NAMALWA (cell line): ENCODE measurements at regions not wholly inside any gene's neighbourhood (a gene's known extent, or its start where the extent isn't known, plus 50 kb on each side); places are given as distances from the start of the nearest gene placed in this dataset.

Experiments used
- DNase-seq: peaks from one replicate; pipeline ENCODE4 v3.0.0-alpha.2; 2015; ENCODE audit warnings: low spot score

DNA sequence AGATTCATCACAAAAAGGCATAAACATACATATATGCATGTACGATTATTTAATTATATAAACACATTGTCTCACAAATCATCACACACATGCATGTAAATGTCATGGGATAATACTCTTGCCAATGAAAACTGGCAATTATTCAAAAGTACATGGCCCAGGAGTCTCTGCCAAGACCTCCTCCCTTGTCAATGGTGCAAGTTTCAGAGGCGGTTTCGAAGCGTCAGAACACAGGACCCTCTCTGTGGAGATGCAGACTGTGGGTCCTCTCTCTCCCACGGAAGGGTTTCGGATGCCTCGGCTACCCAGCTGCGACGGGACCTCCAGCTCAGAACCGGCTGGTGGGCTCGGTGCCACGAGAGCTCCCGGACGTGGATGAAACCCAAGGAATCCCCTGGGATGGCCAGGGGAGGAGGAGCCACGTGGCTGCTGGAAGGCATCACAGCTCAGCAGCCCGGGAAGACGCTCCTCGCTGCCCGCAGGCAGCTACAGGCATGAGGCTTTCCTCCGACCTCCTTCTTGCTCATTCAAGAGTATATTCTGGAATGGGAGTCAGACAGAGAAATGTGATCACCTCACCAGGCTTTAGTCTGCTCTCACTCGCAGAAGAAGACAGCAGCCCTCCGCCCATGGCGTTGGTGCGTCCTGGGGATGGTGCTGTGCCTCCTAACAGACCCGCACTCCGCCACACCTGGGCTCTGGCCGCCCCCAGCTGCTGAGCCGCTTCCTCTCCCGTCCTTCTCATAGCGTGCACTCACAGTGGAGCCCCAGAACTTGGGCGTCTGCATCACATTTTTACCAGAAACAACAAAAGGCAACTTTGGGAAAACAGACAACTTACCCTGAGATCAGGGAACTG is 308.8 kb downstream of the IRX2 start:
- no peak for DNase-seq

DNA sequence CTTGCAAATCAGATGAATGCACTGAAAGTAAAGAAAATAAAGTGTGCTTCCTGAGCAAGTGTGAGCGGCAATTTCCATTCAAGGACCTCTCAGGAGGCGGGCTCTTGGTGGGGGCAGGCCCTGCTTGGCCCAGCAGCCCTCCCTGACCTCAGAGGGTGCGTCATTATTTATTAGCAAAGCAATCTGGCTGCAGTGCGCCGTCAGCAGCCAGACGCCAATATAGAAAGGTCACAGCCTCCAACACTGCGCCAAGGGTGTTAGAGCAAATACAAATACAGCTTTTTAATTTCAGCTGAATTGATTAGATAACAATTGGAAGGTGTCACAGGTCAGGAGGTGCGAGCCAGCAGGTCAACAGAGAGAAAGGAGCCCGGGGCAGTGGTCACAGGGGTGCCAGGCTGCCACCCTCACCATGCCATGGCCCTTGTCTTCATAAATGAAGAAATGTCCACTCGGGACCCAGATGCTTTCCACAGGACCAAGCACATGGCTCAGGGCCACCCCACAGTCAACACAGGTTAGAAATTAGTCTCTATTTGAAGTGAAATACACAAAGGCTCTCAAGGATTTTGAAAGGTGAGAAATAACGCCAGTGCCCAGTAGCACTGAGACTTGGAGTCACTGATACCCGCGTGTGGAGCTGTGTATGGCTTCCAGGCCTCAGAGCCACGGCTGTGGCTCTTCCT is 309.8 kb downstream of the IRX2 start:
- DNase-seq, result no peak

DNA sequence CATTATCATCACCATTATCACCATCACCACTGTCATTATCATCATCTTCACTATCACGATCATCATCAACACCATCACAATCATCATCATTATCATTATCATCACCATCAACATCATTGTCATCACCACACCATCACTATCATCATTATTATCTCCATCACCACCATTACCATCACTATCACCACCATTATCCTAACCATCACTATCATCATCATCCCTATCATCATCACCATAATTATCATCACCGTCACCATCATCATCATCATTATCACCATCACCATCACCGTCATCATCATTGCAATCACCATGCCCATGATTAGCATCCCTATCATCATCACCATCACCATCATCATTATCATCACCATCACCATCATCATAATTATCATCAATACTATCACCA is 311.9 kb downstream of the IRX2 start:
- DNase-seq, result no peak

DNA sequence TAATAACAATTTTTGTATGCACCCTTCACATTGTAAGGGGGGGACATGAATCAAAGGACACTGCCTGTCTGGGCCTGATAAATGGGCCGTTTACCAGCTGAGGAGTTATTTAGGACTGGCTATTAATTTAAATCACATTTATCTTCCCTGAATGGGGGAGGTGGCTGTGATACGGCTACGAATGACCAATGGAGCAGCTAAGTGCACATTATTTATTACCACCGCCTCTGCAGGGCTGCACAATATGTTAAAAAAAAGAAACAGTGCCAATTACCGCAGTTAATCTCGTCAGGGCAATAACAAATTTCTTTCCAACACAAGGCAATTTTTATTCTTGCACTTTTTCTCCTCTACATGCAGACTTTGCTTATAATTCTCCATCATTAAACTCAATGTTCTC is 318.4 kb downstream of the IRX2 start:
- DNase-seq, result no peak

DNA sequence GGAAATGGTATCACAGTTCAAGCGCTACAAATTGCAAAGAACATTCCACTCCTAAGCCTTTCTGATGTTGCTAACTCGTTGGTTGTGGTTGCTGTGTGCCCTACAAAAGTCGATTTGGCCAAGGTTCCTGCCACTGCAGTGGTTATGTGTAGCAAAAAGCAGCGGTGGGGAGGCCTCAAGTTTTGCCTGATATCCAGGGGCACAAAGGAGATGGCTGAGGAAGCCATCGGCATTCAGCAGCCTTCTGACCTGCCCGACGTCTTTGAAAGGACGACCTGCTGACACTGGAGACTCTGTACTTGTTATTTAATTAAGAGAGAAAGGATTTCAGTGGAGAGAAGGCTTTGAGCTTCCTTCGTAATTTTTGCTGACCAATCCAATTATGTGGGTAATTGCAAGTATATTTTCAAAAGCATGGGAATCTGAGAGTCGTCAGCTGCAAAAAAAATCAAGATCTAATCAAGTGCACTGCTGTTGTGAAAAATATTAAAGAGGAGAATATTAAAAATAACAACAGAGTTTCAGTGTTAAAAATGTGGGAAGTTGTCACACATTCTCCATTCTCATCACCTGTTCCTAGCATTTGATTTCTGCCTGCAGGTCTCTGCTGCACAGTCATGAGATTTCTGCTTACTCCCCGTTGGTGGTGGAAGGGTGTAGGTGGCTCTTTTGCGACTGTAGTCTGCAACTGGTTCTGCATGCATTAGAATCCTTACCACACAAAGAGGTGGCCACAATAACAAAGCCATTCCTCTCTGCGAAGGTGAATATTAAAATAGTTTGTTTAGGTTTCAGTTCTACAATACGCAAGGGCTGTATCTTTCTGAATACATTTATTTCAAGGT is 319.2 kb downstream of the IRX2 start:
- DNase-seq, result no peak

DNA sequence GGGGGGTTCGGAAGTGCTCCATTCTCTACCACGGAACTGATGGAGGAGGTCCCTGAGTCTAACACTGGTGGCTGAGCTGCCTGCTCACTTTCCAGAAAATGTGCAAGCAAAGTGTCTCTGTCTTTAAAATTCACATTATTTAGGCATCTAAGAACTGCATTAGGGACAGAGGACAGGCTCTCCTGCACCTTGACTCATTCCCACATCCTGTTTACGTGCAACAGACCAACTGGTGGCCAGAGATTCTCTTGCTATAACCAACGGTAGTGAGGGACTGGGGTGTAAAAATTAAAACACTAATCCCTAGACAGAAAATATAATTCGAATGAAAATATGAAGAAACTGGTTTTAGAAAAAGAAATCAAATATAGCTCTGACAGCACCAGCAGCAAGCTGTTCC is 320.9 kb downstream of the IRX2 start:
- no peak for DNase-seq

DNA sequence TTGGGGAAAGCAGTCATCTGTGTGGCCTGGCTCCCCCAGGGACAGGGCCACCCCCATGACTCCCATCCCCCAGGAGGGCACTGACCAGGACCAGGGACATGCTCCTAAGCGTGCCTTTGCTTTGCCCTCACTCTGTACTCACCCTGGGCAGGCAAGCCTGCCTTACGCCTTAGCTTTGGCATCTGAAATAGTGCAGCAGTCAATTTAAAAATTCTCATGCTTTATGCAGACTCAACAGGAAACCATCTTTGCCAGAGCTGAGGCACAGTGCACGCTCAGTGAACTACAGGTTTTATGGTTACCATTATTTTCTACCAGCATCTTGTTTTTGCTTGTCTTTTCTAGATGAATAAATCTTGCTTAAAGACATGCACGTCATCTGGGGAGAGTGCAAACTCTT is 323.5 kb downstream of the IRX2 start:
- no peak for DNase-seq

DNA sequence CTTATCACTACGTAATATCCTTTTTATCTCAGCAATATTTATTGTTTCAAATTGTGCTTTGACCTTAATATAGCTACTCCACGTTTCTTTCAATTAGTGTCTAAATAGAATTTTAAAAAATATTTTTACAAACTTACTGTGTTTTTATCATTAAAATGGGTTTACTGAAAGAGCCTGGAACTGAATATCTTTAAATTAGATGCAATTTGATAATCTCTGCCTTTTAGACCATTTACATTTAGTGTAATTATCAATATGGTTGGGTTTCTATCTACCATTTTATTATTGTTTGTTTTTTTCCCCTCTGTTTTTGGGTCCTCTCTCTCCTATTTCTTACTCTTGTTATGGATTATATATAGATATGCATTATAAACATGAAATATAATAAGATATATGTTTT is 327.8 kb downstream of the IRX2 start:
- no peak for DNase-seq

DNA sequence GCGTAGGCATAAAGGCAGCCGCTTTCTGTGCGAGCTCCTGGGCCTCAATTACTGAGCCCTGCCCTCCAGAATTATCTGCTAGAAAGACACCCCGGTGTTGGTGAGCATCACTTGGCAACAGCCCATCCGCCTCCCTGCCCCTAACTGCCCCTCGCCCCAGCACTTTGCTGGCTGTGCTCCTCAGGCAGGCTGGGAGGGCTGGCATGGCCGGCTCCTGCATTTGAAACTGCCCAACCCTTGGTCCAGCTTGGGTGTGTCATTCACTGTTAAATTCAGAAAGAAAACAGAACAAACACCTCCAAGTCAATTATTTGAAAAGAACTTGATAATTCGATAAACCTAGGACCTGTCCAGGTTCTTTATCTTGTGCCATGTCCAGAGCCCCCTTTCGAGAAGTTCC is 334.2 kb downstream of the IRX2 start:
- no peak for DNase-seq

DNA sequence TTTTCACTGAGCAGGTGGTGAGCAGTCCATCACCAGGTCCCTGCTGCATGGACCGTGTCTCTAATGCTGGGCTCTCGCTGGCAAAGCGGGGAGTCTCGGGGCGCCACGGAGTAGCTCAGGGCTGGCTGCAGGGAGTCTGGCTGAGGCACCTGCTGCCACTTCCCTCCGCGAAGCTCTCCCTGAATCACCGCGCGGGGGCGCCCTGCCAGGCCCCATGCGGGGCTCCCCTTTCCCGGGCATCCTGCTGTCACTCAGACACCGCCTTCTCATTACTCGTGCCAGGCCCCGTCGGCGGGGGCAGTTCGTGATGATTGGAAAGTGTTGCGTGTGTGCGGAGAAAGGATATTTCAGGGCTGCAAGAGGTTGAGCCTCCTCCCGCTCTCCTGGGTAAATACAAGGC is 335.8 kb downstream of the IRX2 start:
- DNase-seq, result peak; percentile 17

DNA sequence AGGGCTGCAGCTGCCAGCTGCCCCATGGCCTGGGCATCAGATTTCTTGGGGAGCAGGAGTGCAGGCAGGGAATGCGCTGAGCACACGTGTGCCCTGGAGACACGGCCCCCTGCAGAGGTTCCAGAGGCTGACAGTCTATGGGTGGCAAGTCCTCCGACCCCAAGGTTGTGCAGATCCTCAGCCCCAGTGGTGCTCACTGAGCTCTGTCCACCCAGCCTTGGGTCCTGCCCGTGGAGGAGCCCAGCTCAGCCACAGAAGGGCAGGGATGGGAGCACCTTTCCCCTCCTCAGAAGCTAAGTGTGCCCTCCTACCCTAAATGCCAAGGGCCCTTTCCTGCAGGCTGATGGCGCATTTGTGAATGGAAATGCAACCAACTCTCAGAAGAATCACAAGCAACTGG is 341.0 kb downstream of the IRX2 start:
- no peak for DNase-seq

DNA sequence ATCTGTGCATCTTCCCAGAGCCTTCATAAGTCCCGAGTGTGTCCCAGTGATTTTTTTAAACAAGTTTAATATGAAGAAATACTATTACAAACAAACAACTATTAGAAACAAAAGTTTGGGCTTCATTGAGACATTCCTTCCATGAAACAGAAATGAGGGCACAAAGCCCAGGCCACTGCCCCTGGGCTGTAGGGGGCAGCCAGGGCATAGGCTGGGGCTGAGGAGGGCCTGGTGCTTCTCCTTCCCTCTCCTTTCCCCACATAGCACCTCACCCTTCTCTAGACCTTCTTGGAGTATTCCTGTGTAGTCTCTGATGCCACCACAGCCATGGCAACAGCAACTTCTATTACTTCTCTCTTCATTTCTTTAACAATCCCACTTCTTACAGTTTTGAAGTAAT is 348.2 kb downstream of the IRX2 start:
- no peak for DNase-seq

DNA sequence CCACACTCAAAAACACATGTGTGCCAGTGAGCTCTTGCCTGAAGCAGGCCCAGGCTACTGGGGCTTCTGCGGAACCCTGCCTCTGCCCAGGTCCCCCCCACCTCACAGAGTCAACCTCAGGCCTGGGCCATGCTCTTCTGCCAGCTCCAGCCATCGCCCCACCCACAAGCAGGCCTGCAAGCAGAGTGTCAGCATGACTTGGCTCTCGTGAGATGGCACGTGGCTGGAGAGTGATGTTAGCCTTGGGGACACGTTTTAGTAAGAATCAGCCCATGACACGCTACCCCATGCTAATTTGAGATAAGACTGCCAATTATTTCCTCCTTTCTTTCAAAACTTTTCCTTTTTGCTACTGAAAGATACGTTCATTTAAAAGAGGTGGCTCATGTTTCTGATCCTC is 351.7 kb downstream of the IRX2 start:
- no peak for DNase-seq

DNA sequence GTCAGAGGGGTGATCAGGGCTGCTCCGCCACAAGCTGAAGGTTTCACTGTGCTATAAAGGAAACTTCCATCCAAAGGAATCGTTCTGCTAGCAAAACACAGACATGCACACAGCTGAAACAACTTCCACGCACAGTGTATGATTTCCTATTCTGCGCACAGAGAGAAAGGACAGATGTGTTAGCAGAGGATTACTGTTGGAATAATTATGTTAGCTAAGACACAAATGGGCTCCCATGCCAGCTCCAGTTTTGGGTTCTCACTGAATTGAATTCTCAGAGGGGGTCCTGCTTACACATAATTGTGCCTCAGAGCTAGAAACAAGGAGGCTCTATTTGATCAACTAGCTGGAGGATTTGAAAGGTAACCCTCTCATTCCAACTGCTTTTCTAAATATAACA is 352.4 kb downstream of the IRX2 start:
- DNase-seq, result no peak

DNA sequence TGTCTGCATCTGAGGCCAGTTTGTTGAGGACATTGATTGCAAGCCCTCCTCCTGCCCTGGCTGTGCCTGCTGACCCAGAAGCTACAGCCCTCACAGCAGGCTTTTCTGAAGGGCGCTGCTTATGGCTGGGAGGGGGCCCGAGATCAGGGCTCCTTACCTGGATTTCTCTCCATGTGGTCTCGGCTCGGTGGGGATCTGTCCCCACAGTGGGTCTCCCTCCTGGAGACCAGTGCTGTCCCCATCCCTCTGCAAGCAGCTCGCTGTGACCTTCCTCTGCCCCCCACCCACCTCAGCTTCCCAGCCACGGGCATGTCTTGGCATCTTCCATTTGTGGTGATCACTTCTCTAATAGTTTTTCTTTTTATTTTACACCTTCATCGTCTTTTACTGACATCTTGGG is 357.9 kb downstream of the IRX2 start:
- DNase-seq, result no peak

DNA sequence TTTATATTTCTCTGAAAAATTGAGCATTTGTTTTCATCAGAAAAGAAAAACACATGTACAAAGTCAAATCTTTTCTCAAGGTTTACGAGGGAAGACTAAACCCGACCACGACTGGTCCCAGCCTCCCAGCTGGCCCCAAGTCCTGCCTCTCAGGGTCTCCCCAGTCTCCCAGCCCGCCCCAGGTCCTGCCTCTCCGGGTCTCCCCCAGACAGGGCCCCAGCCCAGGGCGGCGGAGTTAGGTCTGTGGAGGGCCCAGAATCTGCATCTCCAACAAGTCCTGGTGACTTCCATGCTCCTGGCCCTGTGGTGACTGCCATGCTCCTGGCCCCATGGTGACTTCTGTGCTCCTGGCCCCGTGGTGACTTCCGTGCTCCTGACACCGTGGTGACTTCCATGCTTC is 359.9 kb downstream of the IRX2 start:
- DNase-seq, result no peak

DNA sequence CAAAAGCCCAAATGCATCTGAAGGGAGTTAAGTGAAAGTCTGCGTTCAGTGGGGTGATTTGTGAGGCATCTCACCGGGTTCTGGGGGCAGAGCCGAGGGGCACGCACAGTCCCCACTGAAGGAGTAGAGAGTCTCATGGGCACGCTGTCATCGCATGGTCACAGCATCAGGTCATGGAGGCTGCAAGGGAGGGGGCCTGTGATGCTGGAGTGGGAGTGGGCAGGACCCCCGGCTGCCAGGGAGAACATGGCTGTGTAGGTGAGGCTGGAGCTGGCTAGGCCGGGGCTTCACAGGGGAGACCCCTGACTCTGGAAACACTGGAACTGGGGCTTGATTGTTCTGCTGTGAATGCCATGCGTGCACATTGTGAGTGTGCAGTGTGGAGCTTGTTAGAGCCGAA is 360.5 kb downstream of the IRX2 start:
- no peak for DNase-seq

DNA sequence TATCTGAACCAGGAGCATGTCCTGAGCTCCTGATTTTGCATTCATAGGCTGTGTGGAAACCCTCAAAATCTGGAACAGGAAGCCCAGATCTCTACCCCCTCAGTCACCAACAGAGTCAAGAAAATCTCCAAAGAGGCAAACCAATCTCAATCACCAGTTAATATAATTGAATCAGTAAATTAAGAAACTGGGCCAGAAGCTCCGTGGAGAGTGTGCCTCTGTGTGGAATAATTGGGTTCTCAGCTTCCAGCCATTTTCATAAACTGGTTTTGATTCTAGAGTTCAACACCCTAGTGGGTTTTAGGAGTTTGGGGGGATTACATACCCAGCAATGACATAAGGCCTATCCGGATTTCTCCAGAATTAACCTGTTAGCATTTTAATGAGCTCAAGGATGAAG is 362.9 kb downstream of the IRX2 start:
- no peak for DNase-seq

DNA sequence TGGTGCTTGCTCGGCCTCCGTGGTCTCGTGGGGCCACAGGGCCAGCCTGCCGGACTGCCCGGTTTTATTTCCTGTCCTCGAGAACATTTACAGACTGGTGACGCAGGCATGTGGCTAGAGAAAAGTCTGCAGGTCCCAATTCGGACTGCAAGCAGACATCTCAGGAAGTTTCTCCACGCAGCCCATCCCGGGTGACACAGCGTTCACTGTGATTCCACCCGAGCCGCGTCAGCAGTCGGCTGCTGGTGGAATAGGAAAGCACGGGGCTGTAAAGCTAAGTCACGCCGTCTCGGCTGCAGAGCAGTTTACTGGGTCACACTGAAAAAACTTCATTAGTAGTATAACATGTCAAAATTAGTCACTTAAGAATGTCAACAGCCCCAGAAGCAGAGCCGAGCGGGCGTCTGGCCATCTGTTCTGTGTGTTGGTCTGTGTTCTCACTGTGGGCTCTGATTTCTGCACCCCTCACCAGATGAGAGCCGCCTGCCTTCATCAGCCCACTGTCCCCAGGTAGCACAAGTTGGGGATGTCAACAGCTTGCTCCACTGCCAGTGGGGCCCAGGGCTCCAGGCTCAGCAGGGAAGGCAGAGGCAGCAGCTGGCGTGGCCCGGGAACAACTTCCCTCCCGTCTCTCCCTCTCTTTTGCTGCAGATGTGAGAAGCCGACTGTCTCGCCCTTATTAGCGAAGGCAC is 363.7 kb downstream of the IRX2 start:
- no peak for DNase-seq

DNA sequence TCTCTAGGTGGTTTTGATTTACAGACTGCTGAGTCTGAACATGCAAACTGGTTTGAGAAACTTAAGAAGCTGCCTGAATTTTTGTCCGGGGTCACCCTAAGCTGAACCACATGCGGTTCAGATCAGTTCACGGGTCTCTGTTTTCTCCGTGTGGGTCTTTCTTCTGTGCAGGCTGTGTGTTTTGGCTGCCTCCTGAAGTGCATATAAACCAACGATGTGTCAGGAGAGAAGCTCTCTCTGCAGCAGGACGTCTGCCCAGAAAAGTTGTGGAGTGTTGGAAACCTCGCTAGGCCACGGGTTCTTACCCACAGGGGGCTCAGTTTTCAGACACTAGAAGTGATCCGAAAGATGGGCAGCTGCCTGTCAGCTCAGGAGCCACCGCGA is 364.2 kb downstream of the IRX2 start:
- DNase-seq, result no peak

DNA sequence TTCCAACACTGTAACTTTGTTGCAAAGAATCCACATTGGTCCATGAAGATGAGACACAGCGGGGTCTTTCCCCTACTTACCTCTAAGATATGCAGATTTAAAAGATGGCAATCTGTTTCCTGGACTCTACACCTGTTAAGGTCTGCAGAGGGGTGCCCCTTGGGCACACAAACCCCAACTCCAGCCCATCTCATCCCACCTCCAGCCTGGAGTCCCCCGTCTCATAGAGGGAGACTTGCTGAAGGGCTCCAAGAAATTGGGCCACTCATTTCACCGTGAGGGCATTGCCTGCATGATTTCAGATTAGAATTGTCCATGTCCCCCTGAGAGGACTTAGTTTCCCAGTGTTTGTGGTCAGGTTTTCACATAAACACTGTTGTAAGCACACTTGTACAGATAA is 365.7 kb downstream of the IRX2 start:
- no peak for DNase-seq

DNA sequence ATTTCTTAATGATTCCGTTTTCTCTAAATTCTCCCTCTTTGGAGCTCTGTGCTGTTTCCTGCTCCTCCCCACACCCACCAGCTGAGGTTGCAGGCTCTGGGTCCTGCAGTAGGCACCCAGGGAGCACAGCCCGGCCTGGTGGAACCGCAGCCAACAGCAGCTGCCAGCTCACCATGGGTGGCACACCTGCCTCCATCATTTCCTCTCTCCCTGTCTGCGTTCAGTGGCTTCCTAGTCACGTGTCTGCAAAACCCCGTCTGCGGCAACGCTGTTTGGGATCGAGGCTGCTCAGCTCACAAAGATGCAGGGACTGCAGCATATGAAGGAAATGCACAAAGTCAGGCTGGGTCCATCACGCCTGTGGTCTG is 367.8 kb downstream of the IRX2 start:
- no peak for DNase-seq
